Activated CD8-positive, alpha-beta T cell treated with anti-CD3 and anti-CD28 coated beads for 36 hours (primary cell): ENCODE measurements at regions not wholly inside any gene's neighbourhood (a gene's known extent, or its start where the extent isn't known, plus 50 kb on each side); places are given as distances from the start of the nearest gene placed in this dataset.
A peak's percentile ranks its signal among the peaks of the same experiment; 100 is the strongest.

Experiments used
- ATAC-seq: fragments of 200-7000 bp; cut with Tn5 transposase; one replicate; pipeline ENCODE4 v1.10.0; 2021; ENCODE audit warnings: mild to moderate bottlenecking, moderate library complexity
- CTCF ChIA-PET: fragments of 350-600 bp; sonication (Branson Sonifier 250); formaldehyde crosslinking; loops from one replicate; lab custom pipeline; 2021; ENCODE audit warnings: antibody characterized with exemption; lab: Charles Lee
- POLR2A ChIA-PET: fragments of 350-600 bp; sonication (Branson Sonifier 250); formaldehyde crosslinking; loops from one replicate; lab custom pipeline; 2021; ENCODE audit warnings: antibody characterized with exemption; lab: Charles Lee
- DNase-seq: peaks from one replicate; pipeline ENCODE4 v3.0.0-alpha.2; 2020
- H3K27ac Mint-ChIP-seq: one replicate; pipeline ENCODE4 v1.8.0; 2021; ENCODE audit warnings: mild to moderate bottlenecking, mixed read lengths
- H3K27me3 Mint-ChIP-seq: one replicate; pipeline ENCODE4 v1.8.0; 2021; ENCODE audit warnings: mixed read lengths
- H3K36me3 Mint-ChIP-seq: one replicate; pipeline ENCODE4 v1.8.0; 2021; ENCODE audit warnings: low read depth, mixed read lengths
- H3K4me1 Mint-ChIP-seq: one replicate; pipeline ENCODE4 v1.8.0; 2021; ENCODE audit warnings: low read depth, mixed read lengths
- H3K4me3 Mint-ChIP-seq: one replicate; pipeline ENCODE4 v1.8.0; 2021; ENCODE audit warnings: mild to moderate bottlenecking, moderate library complexity, mixed read lengths
- H3K9me3 Mint-ChIP-seq: one replicate; pipeline ENCODE4 v1.8.0; 2021; ENCODE audit warnings: mixed read lengths
- intact Hi-C: fragments of 100-400 bp; cut with micrococcal nuclease; formaldehyde crosslinking; loops from one replicate; pipeline ENCODE4 v1.10.0; 2022
- TF ChIP-seq, protein P1 (sequence below): fragments of 200-600 bp; IDR thresholded peaks from one replicate; pipeline ENCODE4 v1.8.0; 2022; ENCODE audit warnings: antibody characterized with exemption, mild to moderate bottlenecking

DNA sequence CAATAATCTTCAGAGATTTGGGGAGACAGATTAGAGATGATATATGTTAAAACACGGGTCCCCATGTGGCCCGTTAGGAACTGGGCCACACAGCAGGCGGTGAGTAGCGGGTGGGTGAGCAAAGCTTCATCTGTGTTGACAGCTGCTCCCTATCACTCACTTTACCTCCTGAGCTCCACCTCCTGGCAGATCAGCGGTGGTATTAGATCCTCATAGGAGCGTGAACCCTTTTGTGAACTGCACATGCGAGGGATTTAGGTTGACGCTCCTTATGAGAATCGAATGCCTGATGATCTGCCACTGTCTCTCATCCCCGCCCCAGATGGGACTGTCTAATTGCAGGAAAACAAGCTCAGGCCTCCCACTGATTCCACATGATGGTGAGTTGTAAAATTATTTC, 560.4 kb upstream of the AMELY start:
- H3K27ac Mint-ChIP-seq: no peak overlapping the region
- H3K36me3 Mint-ChIP-seq: no peaks in the 10 kb centered on the region
- peaks cover 3% of the 10 kb centered on the region for H3K4me1 Mint-ChIP-seq
- H3K9me3 Mint-ChIP-seq: no peaks in the 10 kb centered on the region
- intact Hi-C loops: no loop called here
- CTCF ChIA-PET: no interaction called here
- DNase-seq: no peak
- H3K27me3 Mint-ChIP-seq: no peaks in the 10 kb centered on the region
- TF ChIP-seq, protein P1, sequence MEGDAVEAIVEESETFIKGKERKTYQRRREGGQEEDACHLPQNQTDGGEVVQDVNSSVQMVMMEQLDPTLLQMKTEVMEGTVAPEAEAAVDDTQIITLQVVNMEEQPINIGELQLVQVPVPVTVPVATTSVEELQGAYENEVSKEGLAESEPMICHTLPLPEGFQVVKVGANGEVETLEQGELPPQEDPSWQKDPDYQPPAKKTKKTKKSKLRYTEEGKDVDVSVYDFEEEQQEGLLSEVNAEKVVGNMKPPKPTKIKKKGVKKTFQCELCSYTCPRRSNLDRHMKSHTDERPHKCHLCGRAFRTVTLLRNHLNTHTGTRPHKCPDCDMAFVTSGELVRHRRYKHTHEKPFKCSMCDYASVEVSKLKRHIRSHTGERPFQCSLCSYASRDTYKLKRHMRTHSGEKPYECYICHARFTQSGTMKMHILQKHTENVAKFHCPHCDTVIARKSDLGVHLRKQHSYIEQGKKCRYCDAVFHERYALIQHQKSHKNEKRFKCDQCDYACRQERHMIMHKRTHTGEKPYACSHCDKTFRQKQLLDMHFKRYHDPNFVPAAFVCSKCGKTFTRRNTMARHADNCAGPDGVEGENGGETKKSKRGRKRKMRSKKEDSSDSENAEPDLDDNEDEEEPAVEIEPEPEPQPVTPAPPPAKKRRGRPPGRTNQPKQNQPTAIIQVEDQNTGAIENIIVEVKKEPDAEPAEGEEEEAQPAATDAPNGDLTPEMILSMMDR: no peak
- no peak overlapping the region for H3K4me3 Mint-ChIP-seq
- ATAC-seq: no peak
- POLR2A ChIA-PET: no interaction called here

GRCh38 chrY:7470037-7470436, 558.5 kb upstream of the AMELY start:
- intact Hi-C loops: no loop called here
- ChIA-PET CTCF (no interaction called here), POLR2A (no interaction called here)
- Mint-ChIP-seq H3K4me1 (peaks cover 8% of the 10 kb centered on the region), H3K9me3 (no peaks in the 10 kb centered on the region), H3K27ac (no peak overlapping the region), H3K4me3 (no peak overlapping the region), H3K36me3 (no peaks in the 10 kb centered on the region), H3K27me3 (no peaks in the 10 kb centered on the region)
- ATAC-seq (no peak), DNase-seq (no peak)
- TF ChIP-seq, protein P1: no peak

GRCh38 chrY:7468951-7469745, 557.6 kb upstream of the AMELY start:
- Mint-ChIP-seq H3K4me1 (peaks cover 10% of the 10 kb centered on the region), H3K36me3 (no peaks in the 10 kb centered on the region), H3K4me3 (no peak overlapping the region), H3K27me3 (no peaks in the 10 kb centered on the region), H3K9me3 (no peaks in the 10 kb centered on the region), H3K27ac (no peak overlapping the region)
- CTCF ChIA-PET: no interaction called here
- peak; percentile 24 for ATAC-seq
- POLR2A ChIA-PET: no interaction called here
- TF ChIP-seq, protein P1: no peak
- DNase-seq: no peak
- intact Hi-C loops: no loop called here

DNA sequence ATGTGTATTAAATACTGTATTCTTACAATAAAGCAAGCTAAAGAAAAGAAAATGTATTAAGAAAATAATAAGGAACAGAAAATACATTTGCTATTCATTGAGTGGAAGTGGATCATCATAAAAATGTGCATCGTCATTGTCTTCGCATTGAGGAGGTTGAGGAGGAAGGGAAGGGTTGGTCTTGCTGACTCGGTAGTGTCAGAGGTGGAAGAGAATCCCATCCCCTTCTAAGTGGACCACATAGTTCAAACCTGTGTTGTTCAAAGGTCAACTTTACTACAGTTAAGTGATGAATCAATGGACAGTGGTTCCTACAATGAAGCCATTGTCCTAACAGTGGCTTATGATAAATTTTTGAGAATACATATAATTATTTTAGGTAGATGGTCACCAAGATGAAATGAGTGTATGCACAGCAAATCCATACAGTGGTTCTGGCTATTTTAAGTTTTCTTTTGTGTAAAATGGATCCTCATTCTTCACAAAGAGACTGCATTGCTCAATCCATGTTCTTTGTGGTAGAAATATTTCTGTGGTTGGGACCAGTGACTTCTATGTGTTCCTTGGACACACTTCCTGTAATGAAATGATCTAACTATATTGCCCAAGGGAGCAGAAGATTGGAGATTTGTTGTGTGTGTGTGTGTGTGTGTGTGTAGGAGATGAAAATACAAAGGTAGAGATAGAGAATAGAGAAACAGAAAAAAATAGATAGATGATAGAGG, 556.4 kb upstream of the AMELY start:
- peaks cover 10% of the 10 kb centered on the region for H3K4me1 Mint-ChIP-seq
- no peaks in the 10 kb centered on the region for H3K9me3 Mint-ChIP-seq
- POLR2A ChIA-PET: no interaction called here
- H3K27ac Mint-ChIP-seq: no peak overlapping the region
- no peaks in the 10 kb centered on the region for H3K27me3 Mint-ChIP-seq
- H3K4me3 Mint-ChIP-seq: no peak overlapping the region
- intact Hi-C loops: no loop called here
- ATAC-seq (no peak), DNase-seq (no peak)
- H3K36me3 Mint-ChIP-seq: no peaks in the 10 kb centered on the region
- TF ChIP-seq, protein P1: no peak
- CTCF ChIA-PET: no interaction called here

DNA sequence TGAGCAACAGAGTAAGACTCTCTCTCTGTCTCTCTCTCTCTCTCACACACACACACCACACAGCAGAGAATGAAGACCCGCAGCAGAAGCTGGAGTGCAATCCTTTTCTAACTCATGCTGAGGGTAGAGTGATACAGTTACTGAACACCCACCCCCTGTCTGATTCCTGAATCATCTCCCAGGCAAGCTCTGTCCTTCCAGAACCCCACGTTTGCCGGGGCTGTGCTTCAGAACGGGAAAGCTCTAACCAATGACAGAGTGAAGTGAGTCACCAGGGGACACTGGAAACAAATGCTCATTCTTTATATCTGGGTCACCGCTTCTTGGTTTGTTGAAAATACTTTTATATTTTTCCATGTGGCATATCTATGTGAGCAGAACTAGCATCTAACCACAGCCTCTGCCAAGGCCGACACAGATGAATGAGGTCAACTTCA, 553.7 kb upstream of the AMELY start:
- H3K9me3 Mint-ChIP-seq: no peaks in the 10 kb centered on the region
- peaks cover 3% of the 10 kb centered on the region for H3K27me3 Mint-ChIP-seq
- intact Hi-C loops: no loop called here
- TF ChIP-seq, protein P1: no peak
- peak overlapping the region; percentile 64 for H3K27ac Mint-ChIP-seq
- ChIA-PET POLR2A (no interaction called here), CTCF (no interaction called here)
- peak; percentile 55 for ATAC-seq
- H3K36me3 Mint-ChIP-seq: no peaks in the 10 kb centered on the region
- no peak overlapping the region for H3K4me3 Mint-ChIP-seq
- peaks cover 10% of the 10 kb centered on the region for H3K4me1 Mint-ChIP-seq
- DNase-seq: peak; percentile 4
